ENCODE measurements at regions not wholly inside any gene's neighbourhood (a gene's known extent, or its start where the extent isn't known, plus 50 kb on each side); places are given as distances from the start of the nearest gene placed in this dataset.
A peak's percentile ranks its signal among the peaks of the same experiment; 100 is the strongest.

DNA sequence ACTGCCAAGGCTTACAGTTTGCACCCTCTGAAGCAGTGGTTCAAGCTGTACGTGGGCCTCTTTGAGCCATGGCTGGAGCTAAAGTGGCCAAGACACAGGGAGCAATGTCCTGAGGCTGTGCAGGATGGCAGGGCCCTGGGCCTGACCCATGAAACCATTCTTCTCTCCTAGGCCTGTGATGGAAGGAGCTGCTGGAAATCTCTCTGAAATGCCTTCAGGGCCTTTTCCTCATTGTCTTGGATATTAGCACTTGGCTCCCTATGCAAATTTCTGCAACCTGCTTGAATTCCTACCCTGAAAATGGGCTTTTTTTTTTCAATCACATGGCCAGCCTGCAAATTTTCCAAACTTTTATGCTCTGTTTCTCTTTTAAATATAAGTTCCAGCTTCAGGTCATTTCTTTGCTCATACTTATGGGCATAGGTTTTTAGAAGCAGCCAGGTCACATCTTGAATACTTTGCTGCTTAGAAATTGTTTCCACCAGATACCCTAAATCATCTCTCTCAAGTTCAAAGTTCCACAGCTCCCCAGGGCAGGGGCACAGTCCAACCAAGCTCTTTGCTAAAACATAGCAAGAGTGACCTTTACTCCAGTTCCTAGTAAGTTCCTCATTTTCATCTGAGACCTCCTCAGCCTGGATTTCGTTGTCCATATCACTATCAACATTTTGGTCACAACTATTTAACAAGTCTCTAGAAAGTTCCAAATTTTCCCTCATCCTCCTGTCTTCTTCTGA lies 138.3 kb downstream of the OSTF1 start:
- TF ChIP-seq, protein P1, sequence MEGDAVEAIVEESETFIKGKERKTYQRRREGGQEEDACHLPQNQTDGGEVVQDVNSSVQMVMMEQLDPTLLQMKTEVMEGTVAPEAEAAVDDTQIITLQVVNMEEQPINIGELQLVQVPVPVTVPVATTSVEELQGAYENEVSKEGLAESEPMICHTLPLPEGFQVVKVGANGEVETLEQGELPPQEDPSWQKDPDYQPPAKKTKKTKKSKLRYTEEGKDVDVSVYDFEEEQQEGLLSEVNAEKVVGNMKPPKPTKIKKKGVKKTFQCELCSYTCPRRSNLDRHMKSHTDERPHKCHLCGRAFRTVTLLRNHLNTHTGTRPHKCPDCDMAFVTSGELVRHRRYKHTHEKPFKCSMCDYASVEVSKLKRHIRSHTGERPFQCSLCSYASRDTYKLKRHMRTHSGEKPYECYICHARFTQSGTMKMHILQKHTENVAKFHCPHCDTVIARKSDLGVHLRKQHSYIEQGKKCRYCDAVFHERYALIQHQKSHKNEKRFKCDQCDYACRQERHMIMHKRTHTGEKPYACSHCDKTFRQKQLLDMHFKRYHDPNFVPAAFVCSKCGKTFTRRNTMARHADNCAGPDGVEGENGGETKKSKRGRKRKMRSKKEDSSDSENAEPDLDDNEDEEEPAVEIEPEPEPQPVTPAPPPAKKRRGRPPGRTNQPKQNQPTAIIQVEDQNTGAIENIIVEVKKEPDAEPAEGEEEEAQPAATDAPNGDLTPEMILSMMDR (conservative IDR thresholded peaks at IDR 0.05), result no peak
- TF ChIP-seq EZH2 (IDR thresholded peaks at IDR 0.05; ENCODE audit: low read depth), result no peak
- H3K9me2 ChIP-seq (ENCODE audit: insufficient read depth), result no peaks in the 10 kb centered on the region
- H4K20me1 ChIP-seq (ENCODE audit: insufficient read depth), result no peaks in the 10 kb centered on the region
- H3K36me3 ChIP-seq (ENCODE audit: low read depth), result no peaks in the 10 kb centered on the region
- H3K79me2 ChIP-seq (ENCODE audit: low read depth), result no peaks in the 10 kb centered on the region
- H3K9me3 ChIP-seq (ENCODE audit: insufficient read depth, low read depth), result no peaks in the 10 kb centered on the region
- no TSS peak for BruUV-seq (replicated peaks)
- ChIA-PET POLR2A (ENCODE audit: unreplicated experiment) (no interaction called here), CTCF (no interaction called here)
- no peak overlapping the region for H3K4me2 ChIP-seq
- peaks cover 31% of the 10 kb centered on the region for H3K4me1 ChIP-seq (replicated peaks; ENCODE audit: insufficient read depth)
- intact Hi-C loops (cut with micrococcal nuclease; ENCODE audit: unreplicated experiment), result no loop called here
- no peaks in the 10 kb centered on the region for H3K27me3 ChIP-seq (ENCODE audit: insufficient read depth, low read depth)
- no peak overlapping the region for H3K4me3 ChIP-seq
- H2AFZ ChIP-seq, result no peak overlapping the region
- H3K27ac ChIP-seq, result no peak overlapping the region
- peaks cover 14% of the 10 kb centered on the region for H3F3A ChIP-seq (ENCODE audit: insufficient read depth, low read depth)
- DNase-seq, result no peak

DNA sequence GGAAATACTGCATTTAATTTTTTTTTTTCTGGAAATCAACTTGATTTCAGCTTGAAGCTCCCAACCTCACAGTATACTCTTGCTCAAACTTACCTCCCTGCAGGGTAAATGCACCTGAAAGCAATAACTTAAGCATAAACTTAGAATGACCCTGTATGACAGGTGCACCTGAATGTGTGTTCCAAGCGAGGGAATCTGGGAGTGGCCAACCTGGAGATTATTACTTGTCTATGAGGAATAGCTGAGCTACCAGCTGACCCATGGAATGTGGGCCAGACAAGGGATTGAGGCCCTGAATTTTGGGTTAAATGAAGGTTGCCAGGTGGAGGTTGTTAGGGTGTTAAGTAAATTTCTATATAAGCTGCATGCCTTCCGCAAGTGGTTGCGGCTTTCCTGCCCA lies 140.6 kb downstream of the OSTF1 start:
- CTCF ChIA-PET, result no interaction called here

DNA sequence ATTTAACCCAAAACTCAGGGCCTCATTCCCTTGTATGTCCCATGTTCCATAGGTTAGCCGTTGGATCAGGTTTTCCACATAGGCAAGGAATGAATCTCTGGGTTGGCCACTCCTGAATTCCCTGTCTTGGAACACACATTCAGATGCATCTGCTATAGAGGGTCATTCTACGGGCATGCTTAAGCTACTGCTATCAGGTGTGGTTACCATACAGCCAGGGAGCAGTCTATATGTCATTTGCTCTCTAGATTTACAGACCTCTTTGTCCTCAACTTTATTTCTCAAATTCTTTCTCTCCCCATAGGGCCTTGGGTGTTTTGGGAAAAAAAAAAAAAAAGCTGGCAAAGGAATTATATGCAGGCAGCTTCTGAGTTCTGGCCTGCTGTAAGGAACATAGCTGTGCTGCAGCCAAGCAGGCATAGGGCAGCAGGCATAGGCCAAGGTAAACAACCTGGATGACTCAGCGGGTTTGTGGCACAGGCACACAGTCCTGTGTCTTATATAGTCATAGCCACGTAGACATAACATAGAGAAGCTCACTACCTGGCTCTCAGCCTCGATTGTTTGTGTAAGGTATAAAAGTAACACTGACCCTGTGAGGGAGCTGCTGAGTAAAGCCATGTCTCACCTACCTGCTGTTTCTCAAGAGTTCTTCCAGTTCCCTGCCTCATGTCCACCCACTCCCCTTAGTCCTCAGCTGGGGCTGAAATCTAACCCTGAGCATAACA lies 141.5 kb downstream of the OSTF1 start:
- no peaks in the 10 kb centered on the region for H3K36me3 ChIP-seq (ENCODE audit: low read depth)
- H4K20me1 ChIP-seq (ENCODE audit: insufficient read depth), result no peaks in the 10 kb centered on the region
- intact Hi-C loops (cut with micrococcal nuclease; ENCODE audit: unreplicated experiment), result loop anchor here (5.0 to 10.0 kb wide), 2 partner anchors 202 to 1145 kb away; partner anchors contain the start of gene CARNMT1
- no peaks in the 10 kb centered on the region for H3K9me2 ChIP-seq (ENCODE audit: insufficient read depth)
- no peaks in the 10 kb centered on the region for H3K79me2 ChIP-seq (ENCODE audit: low read depth)
- peaks cover 14% of the 10 kb centered on the region for H3F3A ChIP-seq (ENCODE audit: insufficient read depth, low read depth)
- peak overlapping the region; percentile 45; the same call in 1 of the 2 replicates for H2AFZ ChIP-seq
- H3K9me3 ChIP-seq (ENCODE audit: insufficient read depth, low read depth), result no peaks in the 10 kb centered on the region
- CTCF ChIA-PET, result interaction anchor here (0.6 to 1.2 kb wide), 4 partner anchors 8 to 637 kb away, joined by 3 to 6 read pairs (median 5); no protein-coding TSS in a partner anchor
- peak overlapping the region; percentile 45 for H3K4me2 ChIP-seq
- no peak for TF ChIP-seq EZH2 (IDR thresholded peaks at IDR 0.05; ENCODE audit: low read depth)
- TF ChIP-seq, protein P1 (conservative IDR thresholded peaks at IDR 0.05), result no peak; the same call in 1 of the 2 replicates
- peak overlapping the region; percentile 82 for H3K27ac ChIP-seq
- BruUV-seq (replicated peaks), result no TSS peak
- DNase-seq, result peak; percentile 75 to 94
- no peaks in the 10 kb centered on the region for H3K27me3 ChIP-seq (ENCODE audit: insufficient read depth, low read depth)
- H3K4me1 ChIP-seq (replicated peaks; ENCODE audit: insufficient read depth), result peaks cover 45% of the 10 kb centered on the region
- no peak overlapping the region for H3K4me3 ChIP-seq
- POLR2A ChIA-PET (ENCODE audit: unreplicated experiment), result interaction anchor here (0.7 to 1.1 kb wide), 4 partner anchors 142 to 1587 kb away, joined by 3 to 22 read pairs (median 4); partner anchors contain the start of genes NMRK1 and OSTF1

More for the DNA sequence above, 140.6 kb downstream of the OSTF1 start:
- Histone ChIP-seq H3K79me2 (ENCODE audit: low read depth) (no peaks in the 10 kb centered on the region), H3K27ac (peak overlapping the region; percentile 82), H3K9me3 (ENCODE audit: insufficient read depth, low read depth) (no peaks in the 10 kb centered on the region), H4K20me1 (ENCODE audit: insufficient read depth) (no peaks in the 10 kb centered on the region), H3K4me1 (replicated peaks; ENCODE audit: insufficient read depth) (peaks cover 45% of the 10 kb centered on the region), H2AFZ (peak overlapping the region; percentile 28; the same call in 1 of the 2 replicates), H3K9me2 (ENCODE audit: insufficient read depth) (no peaks in the 10 kb centered on the region), H3F3A (ENCODE audit: insufficient read depth, low read depth) (peaks cover 14% of the 10 kb centered on the region), H3K4me3 (no peak overlapping the region), H3K36me3 (ENCODE audit: low read depth) (no peaks in the 10 kb centered on the region), H3K4me2 (0 out of 2 replicates have a peak overlapping the region, but pooled peaks have one; percentile 2), H3K27me3 (ENCODE audit: insufficient read depth, low read depth) (no peaks in the 10 kb centered on the region)
- TF ChIP-seq EZH2 (IDR thresholded peaks at IDR 0.05; ENCODE audit: low read depth), result no peak
- TF ChIP-seq, protein P1 (conservative IDR thresholded peaks at IDR 0.05), result no peak
- no TSS peak for BruUV-seq (replicated peaks)
- intact Hi-C loops (cut with micrococcal nuclease; ENCODE audit: unreplicated experiment), result no loop called here
- POLR2A ChIA-PET (ENCODE audit: unreplicated experiment), result interaction anchor here (0.6 kb wide), 1 partner anchor 168 kb away, joined by 3 read pairs; no protein-coding TSS in a partner anchor
- DNase-seq, result peak; percentile 26 to 77
